ENCODE measurements at regions not wholly inside any gene's neighbourhood (a gene's known extent, or its start where the extent isn't known, plus 50 kb on each side); places are given as distances from the start of the nearest gene placed in this dataset.

- H3F3A ChIP-seq (ENCODE audit: low read length, unreplicated experiment): no peaks in the 10 kb centered on the region
- no peaks in the 10 kb centered on the region for H3K9me3 ChIP-seq (ENCODE audit: low read length)
- H3K79me2 ChIP-seq (ENCODE audit: low read length): no peaks in the 10 kb centered on the region
- no peak for ATAC-seq
- H3K9me2 ChIP-seq (replicated peaks; ENCODE audit: low read length): no peaks in the 10 kb centered on the region
- no peak overlapping the region for H3K4me2 ChIP-seq (ENCODE audit: low read length)
- H3K9ac ChIP-seq (ENCODE audit: low read length): no peak overlapping the region
- ChIA-PET POLR2A (ENCODE audit: unreplicated experiment) (no interaction called here), CTCF (interaction anchor here (0.6 kb wide), 1 partner anchor 111 kb away, joined by 8 read pairs; no protein-coding TSS in a partner anchor)
- H2AFZ ChIP-seq (ENCODE audit: low read length): no peak overlapping the region
- no TSS peak for BruUV-seq (replicated peaks)
- TF ChIP-seq CTCF (conservative IDR thresholded peaks at IDR 0.05; ENCODE audit: low read depth, low read length) (no peak), EZH2 (IDR thresholded peaks at IDR 0.05; ENCODE audit: low read length, unreplicated experiment) (no peak), EZH2phosphoT487 (IDR thresholded peaks at IDR 0.05; ENCODE audit: borderline replicate concordance, low read length) (no peak)
- no peaks in the 10 kb centered on the region for H3K27me3 ChIP-seq (ENCODE audit: low read length)
- no peaks in the 10 kb centered on the region for H3K36me3 ChIP-seq (ENCODE audit: low read depth, low read length)
- no peak overlapping the region for H3K4me3 ChIP-seq (ENCODE audit: low read length)
- peaks cover 18% of the 10 kb centered on the region for H3K4me1 ChIP-seq (ENCODE audit: insufficient read depth, low read length)
- no peak for DNase-seq
- H3K27ac ChIP-seq (ENCODE audit: low read length): no peak overlapping the region
- intact Hi-C loops (cut with micrococcal nuclease): no loop called here
- H4K20me1 ChIP-seq (ENCODE audit: low read length): no peaks in the 10 kb centered on the region
Observed at GRCh38 chr17:71068408-71068750, 899.0 kb downstream of the KCNJ2 start.

GRCh38 chr17:71071041-71071440, 901.7 kb downstream of the KCNJ2 start:
- Histone ChIP-seq H3K9me3 (ENCODE audit: low read length) (no peaks in the 10 kb centered on the region), H3K9ac (ENCODE audit: low read length) (peak overlapping the region; percentile 73), H2AFZ (ENCODE audit: low read length) (no peak overlapping the region), H3K27me3 (ENCODE audit: low read length) (no peaks in the 10 kb centered on the region), H3K4me2 (ENCODE audit: low read length) (no peak overlapping the region), H4K20me1 (ENCODE audit: low read length) (no peaks in the 10 kb centered on the region), H3K27ac (ENCODE audit: low read length) (peak overlapping the region; percentile 96), H3K4me3 (ENCODE audit: low read length) (no peak overlapping the region), H3K4me1 (ENCODE audit: insufficient read depth, low read length) (peaks cover 18% of the 10 kb centered on the region), H3K36me3 (ENCODE audit: low read depth, low read length) (no peaks in the 10 kb centered on the region), H3F3A (ENCODE audit: low read length, unreplicated experiment) (no peaks in the 10 kb centered on the region), H3K79me2 (ENCODE audit: low read length) (no peaks in the 10 kb centered on the region), H3K9me2 (replicated peaks; ENCODE audit: low read length) (no peaks in the 10 kb centered on the region)
- ATAC-seq (no peak), DNase-seq (no peak)
- ChIA-PET POLR2A (ENCODE audit: unreplicated experiment) (no interaction called here), CTCF (no interaction called here)
- intact Hi-C loops (cut with micrococcal nuclease): no loop called here
- TF ChIP-seq CTCF (conservative IDR thresholded peaks at IDR 0.05; ENCODE audit: low read depth, low read length) (no peak), EZH2 (IDR thresholded peaks at IDR 0.05; ENCODE audit: low read length, unreplicated experiment) (no peak), EZH2phosphoT487 (IDR thresholded peaks at IDR 0.05; ENCODE audit: borderline replicate concordance, low read length) (no peak)
- no TSS peak for BruUV-seq (replicated peaks)

GRCh38 chr17:71071837-71072236, 902.5 kb downstream of the KCNJ2 start:
- ATAC-seq (peak; percentile 100), DNase-seq (peak; percentile 100)
- ChIA-PET CTCF (interaction anchor here (0.6 to 0.7 kb wide), 2 partner anchors 68 to 304 kb away, joined by 3 to 6 read pairs; no protein-coding TSS in a partner anchor), POLR2A (ENCODE audit: unreplicated experiment) (interaction anchor here (0.6 kb wide), 1 partner anchor 740 kb away, joined by 3 read pairs; no protein-coding TSS in a partner anchor)
- H3F3A ChIP-seq (ENCODE audit: low read length, unreplicated experiment): no peaks in the 10 kb centered on the region
- peak overlapping the region; percentile 71 for H3K4me2 ChIP-seq (ENCODE audit: low read length)
- peak overlapping the region; percentile 96 for H3K27ac ChIP-seq (ENCODE audit: low read length)
- peaks cover 18% of the 10 kb centered on the region for H3K4me1 ChIP-seq (ENCODE audit: insufficient read depth, low read length)
- peak overlapping the region; percentile 78 for H3K9ac ChIP-seq (ENCODE audit: low read length)
- no peaks in the 10 kb centered on the region for H3K9me2 ChIP-seq (replicated peaks; ENCODE audit: low read length)
- no peaks in the 10 kb centered on the region for H3K27me3 ChIP-seq (ENCODE audit: low read length)
- H3K36me3 ChIP-seq (ENCODE audit: low read depth, low read length): no peaks in the 10 kb centered on the region
- TF ChIP-seq EZH2 (IDR thresholded peaks at IDR 0.05; ENCODE audit: low read length, unreplicated experiment): no peak
- no peak for TF ChIP-seq CTCF (conservative IDR thresholded peaks at IDR 0.05; ENCODE audit: low read depth, low read length)
- no peak for TF ChIP-seq EZH2phosphoT487 (IDR thresholded peaks at IDR 0.05; ENCODE audit: borderline replicate concordance, low read length)
- H2AFZ ChIP-seq (ENCODE audit: low read length): peak overlapping the region; percentile 76
- no TSS peak for BruUV-seq (replicated peaks)
- no peaks in the 10 kb centered on the region for H3K9me3 ChIP-seq (ENCODE audit: low read length)
- no peaks in the 10 kb centered on the region for H4K20me1 ChIP-seq (ENCODE audit: low read length)
- no peaks in the 10 kb centered on the region for H3K79me2 ChIP-seq (ENCODE audit: low read length)
- H3K4me3 ChIP-seq (ENCODE audit: low read length): peak overlapping the region; percentile 34
- intact Hi-C loops (cut with micrococcal nuclease): no loop called here
